HG03378 (cell line): ENCODE measurements at regions not wholly inside any gene's neighbourhood (a gene's known extent, or its start where the extent isn't known, plus 50 kb on each side); places are given as distances from the start of the nearest gene placed in this dataset.
A peak's percentile ranks its signal among the peaks of the same experiment; 100 is the strongest.
"Not testable (repeated sequence)": the region's sequence is repeated elsewhere in the genome, so short reads cannot be mapped to it uniquely, and the experiment has no call there.

Source experiments
- ATAC-seq: cut with Tn5 transposase; IDR thresholded peaks from one replicate; pipeline ENCODE4 v1.9.1; 2021; ENCODE audit warnings: mild to moderate bottlenecking, moderate library complexity; ENCODE audit not compliant: unreplicated experiment

DNA sequence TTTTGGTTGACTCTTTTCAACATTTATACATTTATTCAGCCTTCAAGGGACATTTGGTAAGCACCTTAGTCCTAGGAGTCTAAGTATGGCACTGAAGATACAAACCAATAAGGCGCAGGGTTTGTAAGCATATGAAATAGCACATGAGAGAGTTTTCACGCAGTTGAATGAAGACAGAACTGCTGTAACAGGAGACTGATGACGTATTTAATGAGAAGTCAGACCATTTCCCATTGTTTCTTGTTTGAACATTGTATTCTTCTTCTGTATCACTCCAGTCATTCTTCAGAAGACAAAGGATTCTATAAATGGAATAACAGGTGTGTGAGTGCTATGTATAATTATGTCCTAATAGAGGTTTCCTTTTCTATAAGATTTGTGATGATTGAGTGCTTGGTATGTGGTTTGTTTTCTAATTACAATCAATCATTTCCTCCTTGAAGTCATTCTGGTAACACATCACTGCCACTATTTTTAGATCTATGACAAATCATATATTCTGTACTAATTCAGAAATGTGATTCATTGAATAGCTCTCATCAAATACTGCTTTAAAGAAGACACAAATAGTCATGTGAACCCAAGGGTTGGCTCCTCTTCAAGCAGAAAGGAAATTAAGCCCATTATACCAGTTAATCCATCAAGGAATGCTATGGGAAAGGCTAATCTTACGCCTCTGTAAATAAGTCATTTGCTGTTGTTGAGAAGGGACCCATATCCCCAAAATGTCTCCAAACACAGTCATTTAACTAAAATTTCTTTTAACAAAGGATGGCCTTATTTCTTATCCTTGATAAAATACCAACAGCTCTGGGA lies 222.8 kb upstream of the NBEA start:
- no peak for ATAC-seq

DNA sequence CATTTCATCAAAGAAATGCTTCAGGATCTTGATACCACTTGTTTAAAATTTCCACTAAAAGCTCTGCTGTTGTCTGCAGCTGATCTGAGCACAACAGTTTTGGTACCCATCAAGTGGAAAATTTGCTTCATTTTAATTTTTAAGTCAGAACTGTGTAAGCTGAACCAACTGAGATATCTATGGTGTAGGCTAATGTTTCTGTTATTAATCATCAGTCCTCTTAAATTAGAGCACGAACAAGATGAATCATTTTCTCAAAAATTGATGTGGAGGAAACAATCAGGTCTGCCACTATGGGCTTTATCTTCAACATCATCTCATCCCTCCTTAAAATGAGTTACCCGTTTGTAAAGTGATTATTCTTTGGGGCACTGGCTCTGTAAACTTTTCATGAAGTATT lies 221.5 kb upstream of the NBEA start:
- ATAC-seq, result no peak

DNA sequence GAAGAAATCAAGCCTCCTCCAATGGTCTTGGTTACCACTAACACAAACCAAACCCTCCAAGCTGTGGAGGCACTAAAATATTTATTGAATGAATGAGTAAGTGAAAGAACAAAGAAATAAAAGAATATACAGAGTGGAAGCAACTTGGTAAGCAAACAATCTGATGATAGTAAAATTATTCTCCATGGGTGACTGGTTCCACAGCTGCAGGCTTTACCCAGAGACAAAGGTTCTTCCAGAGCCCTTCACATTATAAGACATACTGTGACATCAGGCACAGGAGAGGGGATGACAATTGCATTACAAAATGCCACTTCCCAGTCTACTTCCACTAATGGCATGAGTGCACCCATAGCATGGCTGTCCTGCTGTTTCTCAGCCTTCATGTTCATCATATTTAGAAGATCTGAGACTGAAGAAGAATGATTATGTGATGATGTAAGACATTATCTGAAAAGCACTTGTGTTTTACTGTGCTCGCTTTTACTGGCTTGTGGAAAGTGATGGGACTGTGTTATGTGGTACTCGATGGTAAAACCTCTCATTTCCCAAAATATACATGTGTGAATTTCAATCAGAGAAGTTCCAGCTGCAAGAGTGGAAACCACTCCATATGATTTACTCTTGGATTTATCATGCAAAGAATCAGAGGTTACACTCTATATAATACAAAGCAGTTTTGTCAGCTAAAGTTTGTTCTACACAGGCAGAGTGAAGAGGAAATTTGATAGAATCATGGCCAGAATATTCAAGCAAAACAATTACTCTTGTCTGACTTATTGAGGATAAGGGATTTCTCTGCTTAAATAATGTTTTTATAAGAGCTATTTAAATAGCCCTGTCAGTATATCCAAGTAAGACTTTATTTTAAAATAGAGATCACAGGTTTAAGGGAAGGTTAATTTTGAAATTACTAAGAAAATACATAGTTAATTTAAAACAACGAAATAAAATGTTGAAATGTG lies 220.2 kb upstream of the NBEA start:
- no peak for ATAC-seq

DNA sequence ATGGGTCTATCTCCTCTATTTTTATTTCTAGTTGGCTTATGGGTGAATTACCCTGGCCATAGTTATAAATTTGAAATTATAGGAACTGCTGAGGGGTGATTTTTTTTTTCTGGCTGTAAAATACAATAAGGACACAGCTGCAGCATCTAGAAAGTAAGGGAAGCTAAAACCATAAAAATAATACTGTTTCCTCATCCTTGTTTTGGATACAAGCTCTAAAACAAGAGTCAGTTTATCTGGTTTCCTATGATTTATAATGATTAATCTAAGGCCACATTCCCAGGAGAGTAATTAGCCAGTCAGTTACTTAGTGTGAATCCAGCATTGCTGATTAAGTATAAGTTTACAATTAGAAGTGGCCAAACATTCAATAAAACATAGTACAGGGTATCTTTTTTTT lies 219.1 kb upstream of the NBEA start:
- ATAC-seq, result no peak

GRCh38 chr13:34730961-34731360 lies 211.1 kb upstream of the NBEA start:
- ATAC-seq, result no peak

- ATAC-seq, result no peak
Measured at GRCh38 chr13:34731486-34731885, 210.6 kb upstream of the NBEA start.

DNA sequence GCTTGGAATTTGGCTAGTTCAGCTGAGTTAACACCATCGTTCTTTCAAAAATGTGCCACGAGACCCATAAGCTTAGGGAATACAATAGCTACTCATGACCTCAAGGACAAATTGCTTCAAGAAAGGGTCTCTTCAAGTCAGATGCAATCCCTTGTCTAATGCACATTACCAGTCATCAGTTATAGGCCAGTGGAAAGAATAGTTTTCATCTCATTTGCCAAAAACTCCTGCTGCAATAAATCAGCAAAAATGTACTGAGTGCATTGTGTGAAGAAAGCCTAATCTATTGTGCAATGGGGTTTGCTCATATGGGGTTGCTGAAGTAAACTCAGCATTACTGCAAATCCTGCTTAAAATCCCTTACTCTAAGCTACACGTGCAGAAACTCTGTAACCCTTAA lies 208.3 kb upstream of the NBEA start:
- ATAC-seq, result no peak

GRCh38 chr13:34734932-34735331 lies 207.1 kb upstream of the NBEA start:
- no peak for ATAC-seq

DNA sequence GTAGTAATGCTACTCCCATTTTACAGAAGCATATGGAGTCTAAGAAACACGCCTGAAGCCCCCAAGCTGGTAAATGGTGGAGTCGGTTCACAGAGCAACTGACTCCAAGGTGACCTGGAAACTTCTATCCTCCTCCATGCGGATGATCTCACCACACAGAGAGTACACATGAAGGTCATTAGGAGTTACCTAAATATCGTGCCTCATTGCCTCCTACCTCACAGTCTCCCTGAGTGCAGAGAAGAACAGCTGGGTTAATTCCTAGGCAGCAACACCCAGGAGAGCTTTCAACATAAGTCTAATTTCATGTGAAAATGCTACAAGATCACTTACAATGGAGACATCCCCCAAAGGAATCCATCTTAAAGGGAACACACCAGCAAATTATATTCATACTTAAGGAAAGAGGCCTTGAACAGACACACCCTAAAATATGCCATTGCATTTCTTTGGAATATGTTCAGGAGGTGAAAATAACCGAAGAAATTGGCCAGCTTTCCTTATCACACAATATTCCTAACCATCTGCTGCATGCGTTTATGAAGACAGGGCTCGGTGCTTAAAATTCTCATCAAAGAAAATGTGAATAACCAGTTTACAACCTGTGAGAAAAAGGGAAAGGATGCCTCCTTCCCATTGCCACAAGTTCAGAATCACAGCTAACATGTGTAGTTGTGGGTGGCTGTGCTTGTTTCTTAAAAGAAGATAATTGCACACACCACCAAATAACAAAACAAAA lies 203.6 kb upstream of the NBEA start:
- ATAC-seq, result no peak

DNA sequence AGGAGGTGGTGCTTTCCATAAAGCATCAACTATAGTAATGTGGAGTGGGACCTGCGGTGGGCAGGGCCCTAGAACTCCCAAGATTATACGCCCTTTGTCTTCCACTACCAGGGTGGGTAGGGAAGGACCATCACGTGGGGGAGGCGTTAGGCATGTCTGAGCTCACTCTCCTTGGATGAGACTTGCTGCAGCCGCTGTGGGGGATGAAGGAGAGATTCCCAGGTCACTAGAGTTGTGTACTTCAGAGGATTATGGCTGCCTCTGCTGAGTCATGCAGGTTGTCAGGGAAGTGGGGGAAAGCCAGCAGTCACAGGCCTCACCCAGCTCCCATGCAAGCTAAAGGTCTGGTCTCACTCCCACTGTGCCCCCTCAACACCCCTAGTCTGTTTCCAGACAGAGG lies 195.0 kb upstream of the NBEA start:
- not testable (repeated sequence) for ATAC-seq

DNA sequence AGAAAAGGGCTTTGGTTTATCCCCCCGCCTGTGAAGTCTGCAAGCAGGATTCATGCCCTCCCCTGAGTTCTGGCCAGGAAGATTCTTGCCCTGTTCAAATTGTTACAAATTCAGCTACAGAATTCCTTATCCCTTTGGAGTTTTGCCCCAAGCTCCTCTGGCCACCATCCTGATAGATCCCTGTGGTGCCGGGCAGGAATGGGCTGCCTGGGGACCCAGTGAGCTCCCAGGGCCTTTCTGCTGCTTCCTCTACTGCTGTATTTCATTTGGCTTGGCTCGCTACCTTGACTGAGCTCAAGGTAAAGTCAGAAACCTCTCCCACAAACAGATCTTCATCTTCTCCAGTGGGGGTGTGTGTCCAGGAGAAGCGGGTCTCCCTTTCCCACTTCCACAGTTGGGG lies 194.6 kb upstream of the NBEA start:
- no peak for ATAC-seq

- ATAC-seq, result no peak
Measured at GRCh38 chr13:34748073-34748472, 194.0 kb upstream of the NBEA start.

DNA sequence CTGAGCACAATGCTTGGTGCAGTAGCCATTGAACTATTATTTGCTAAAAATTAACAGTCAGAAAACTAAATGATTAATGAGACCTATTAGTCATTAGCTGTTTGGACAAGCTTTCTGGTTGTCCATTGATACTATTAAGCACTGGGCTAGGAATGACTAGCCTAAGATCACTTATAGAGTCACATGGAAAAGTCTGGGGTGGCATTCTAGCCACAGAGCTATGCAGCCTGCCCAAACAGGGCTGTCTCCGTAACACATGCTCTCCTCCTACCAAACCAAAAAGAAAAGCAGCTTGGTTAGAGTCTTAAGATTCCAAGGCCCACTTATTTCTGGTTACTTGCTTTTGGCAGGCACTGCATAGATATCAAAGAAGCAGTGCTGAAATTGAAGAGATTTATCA lies 193.5 kb upstream of the NBEA start:
- peak; percentile 48 for ATAC-seq

GRCh38 chr13:34749046-34749445 lies 193.0 kb upstream of the NBEA start:
- no peak for ATAC-seq

GRCh38 chr13:34750078-34750931 lies 191.8 kb upstream of the NBEA start:
- no peak for ATAC-seq

DNA sequence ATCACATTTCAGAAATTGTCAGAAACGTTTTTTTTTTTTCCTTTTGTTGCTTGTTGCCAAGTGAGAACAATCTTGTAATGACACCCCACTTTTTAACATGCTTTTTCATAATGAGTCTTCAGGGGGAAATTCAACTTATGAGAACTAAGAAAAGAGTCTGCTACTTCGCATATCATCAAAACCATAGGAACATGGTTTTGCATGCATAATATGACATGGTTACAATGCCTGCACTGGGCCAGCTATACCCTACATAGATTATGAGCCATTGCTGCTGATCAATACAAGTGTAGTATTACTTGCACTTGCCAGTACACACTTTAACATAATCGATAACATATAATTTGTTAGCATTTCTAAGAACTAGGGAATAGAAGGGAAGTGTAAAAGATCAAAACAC lies 191.0 kb upstream of the NBEA start:
- no peak for ATAC-seq

DNA sequence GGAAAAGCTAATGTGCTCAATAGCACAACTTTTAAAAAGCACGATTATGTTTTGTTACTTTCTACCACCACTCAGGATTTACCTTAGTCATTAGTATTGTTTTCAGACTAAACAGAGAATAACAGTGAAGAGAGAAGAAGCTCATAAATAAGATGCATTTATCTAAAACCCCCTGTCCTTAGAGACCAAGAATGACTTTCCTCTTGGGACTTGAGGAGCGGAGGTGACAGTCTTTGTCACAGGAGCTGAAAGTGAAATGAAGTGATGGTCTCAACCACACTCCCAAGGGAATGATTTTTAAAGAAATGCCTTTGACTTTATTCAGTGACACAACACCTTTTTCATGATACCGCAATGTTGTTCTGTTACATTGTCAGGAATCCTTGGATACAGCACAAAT lies 190.6 kb upstream of the NBEA start:
- peak; percentile 48 for ATAC-seq

- no peak for ATAC-seq
Measured at GRCh38 chr13:34752283-34752960, 189.6 kb upstream of the NBEA start.

DNA sequence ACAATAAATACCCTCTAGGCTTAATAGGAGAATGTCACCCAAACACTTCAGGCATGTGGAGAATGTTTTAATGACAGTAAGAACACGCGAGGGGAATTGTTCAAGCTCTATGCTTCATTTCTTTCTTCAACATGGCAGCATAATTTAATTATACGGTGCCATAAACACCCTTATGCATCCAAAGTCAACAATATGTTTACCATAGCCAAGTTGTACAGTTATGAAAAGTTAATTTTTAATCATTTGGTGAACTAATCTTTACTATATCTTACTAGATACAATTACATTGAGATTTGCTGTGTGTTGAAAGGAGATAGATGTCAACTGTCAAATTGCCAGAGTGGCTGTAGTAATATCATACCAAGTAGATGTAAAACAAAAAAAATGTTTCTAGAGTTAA lies 185.9 kb upstream of the NBEA start:
- ATAC-seq, result no peak

GRCh38 chr13:34756572-34756971 lies 185.5 kb upstream of the NBEA start:
- no peak for ATAC-seq
